H9 (cell line): ENCODE measurements at regions not wholly inside any gene's neighbourhood (a gene's known extent, or its start where the extent isn't known, plus 50 kb on each side); places are given as distances from the start of the nearest gene placed in this dataset.

Source experiments
- DNase-seq: peaks from one replicate; pipeline ENCODE4 v3.0.0-alpha.2; 2017
- H2AFZ ChIP-seq: one replicate; pipeline ENCODE4 v1.6.1; 2013; ENCODE audit warnings: mild to moderate bottlenecking, low read length, control low read depth, moderate library complexity
- H2AK5ac ChIP-seq: 2 replicates; pipeline ENCODE4 v1.6.1; 2013; ENCODE audit warnings: low read length, control low read depth, mixed read lengths; ENCODE audit not compliant: insufficient read length
- H2BK120ac ChIP-seq: one replicate; pipeline ENCODE4 v1.6.1; 2013; ENCODE audit warnings: low read depth, mild to moderate bottlenecking, low read length, control low read depth, inconsistent platforms; ENCODE audit not compliant: poor library complexity, severe bottlenecking
- H2BK12ac ChIP-seq: 2 replicates; pipeline ENCODE4 v1.6.1; 2013; ENCODE audit warnings: low read length, control low read depth, mixed read lengths, low read depth; ENCODE audit not compliant: insufficient read length
- H2BK15ac ChIP-seq: 2 replicates; pipeline ENCODE4 v1.6.1; 2013; ENCODE audit warnings: low read depth, low read length, control low read depth
- H2BK20ac ChIP-seq: one replicate; pipeline ENCODE4 v1.6.1; 2013; ENCODE audit warnings: low read depth, mild to moderate bottlenecking, low read length, control low read depth, inconsistent platforms; ENCODE audit not compliant: poor library complexity, severe bottlenecking
- H2BK5ac ChIP-seq: 2 replicates; pipeline ENCODE4 v1.6.1; 2013; ENCODE audit warnings: low read length, control low read depth, mixed read lengths; ENCODE audit not compliant: insufficient read length
- H3K14ac ChIP-seq: 2 replicates; pipeline ENCODE4 v1.6.1; 2013; ENCODE audit warnings: low read length, control low read depth; ENCODE audit not compliant: insufficient read depth
- H3K18ac ChIP-seq: 2 replicates; pipeline ENCODE4 v1.6.1; 2013; ENCODE audit warnings: low read depth, mild to moderate bottlenecking, mixed read lengths, low read length, control low read depth; ENCODE audit not compliant: insufficient read length
- H3K23ac ChIP-seq: 2 replicates; pipeline ENCODE4 v1.6.1; 2013; ENCODE audit warnings: low read length, control low read depth, mixed read lengths, low read depth; ENCODE audit not compliant: insufficient read length
- H3K23me2 ChIP-seq: 2 replicates; pipeline ENCODE4 v1.6.1; 2013; ENCODE audit warnings: low read depth, mild to moderate bottlenecking, mixed read lengths, low read length, control low read depth; ENCODE audit not compliant: insufficient read length, poor library complexity, severe bottlenecking
- H3K27ac ChIP-seq: 2 replicates; pipeline ENCODE4 v1.5.1; 2013; ENCODE audit warnings: low read length, control low read depth, mixed read lengths, low read depth; ENCODE audit not compliant: insufficient read length
- H3K27me3 ChIP-seq: 2 replicates; pipeline ENCODE4 v1.6.1; 2013; ENCODE audit warnings: low read length, control low read depth, inconsistent platforms; ENCODE audit not compliant: insufficient read depth
- H3K4ac ChIP-seq: 2 replicates; pipeline ENCODE4 v1.6.1; 2013; ENCODE audit warnings: low read depth, mild to moderate bottlenecking, control low read depth, inconsistent platforms, low read length, moderate library complexity
- H3K4me1 ChIP-seq: 2 replicates; pipeline ENCODE4 v1.6.1; 2013; ENCODE audit warnings: low read length, control low read depth, inconsistent platforms; ENCODE audit not compliant: insufficient read depth
- H3K4me2 ChIP-seq: 2 replicates; pipeline ENCODE4 v1.6.1; 2013; ENCODE audit warnings: low read length, control low read depth, mixed read lengths; ENCODE audit not compliant: insufficient read length, insufficient read depth
- H3K56ac ChIP-seq: 2 replicates; pipeline ENCODE4 v1.6.1; 2013; ENCODE audit warnings: low read depth, mild to moderate bottlenecking, mixed read lengths, low read length, control low read depth; ENCODE audit not compliant: insufficient read length
- H3K79me1 ChIP-seq: 2 replicates; pipeline ENCODE4 v1.6.1; 2013; ENCODE audit warnings: low read depth, mild to moderate bottlenecking, moderate library complexity, low read length, control low read depth, inconsistent platforms; ENCODE audit not compliant: insufficient read depth, poor library complexity, severe bottlenecking
- H3K79me2 ChIP-seq: 2 replicates; pipeline ENCODE4 v1.6.1; 2013; ENCODE audit warnings: low read length, control low read depth, inconsistent platforms; ENCODE audit not compliant: insufficient read depth
- H3K9ac ChIP-seq: 2 replicates; pipeline ENCODE4 v1.6.1; 2013; ENCODE audit warnings: low read length, control low read depth, mixed read lengths; ENCODE audit not compliant: insufficient read length; ENCODE audit errors: extremely low read depth
- H3K9me3 ChIP-seq: one replicate; pipeline ENCODE4 v1.6.1; 2013; ENCODE audit warnings: low read depth, low read length, inconsistent platforms; ENCODE audit not compliant: control insufficient read depth
- H3T11ph ChIP-seq: one replicate; pipeline ENCODE4 v1.6.1; 2013; ENCODE audit warnings: mild to moderate bottlenecking, low read length, control low read depth, inconsistent platforms
- H4K20me1 ChIP-seq: one replicate; pipeline ENCODE4 v1.6.1; 2013; ENCODE audit not compliant: control insufficient read depth, insufficient read length, insufficient read depth
- H4K5ac ChIP-seq: 2 replicates; pipeline ENCODE4 v1.6.1; 2013; ENCODE audit warnings: low read depth, mild to moderate bottlenecking, mixed read lengths, low read length, control low read depth; ENCODE audit not compliant: insufficient read length
- H4K8ac ChIP-seq: replicated peaks from 2 replicates; pipeline ENCODE4 v1.6.1; 2013; ENCODE audit warnings: low read length, control low read depth, mixed read lengths, low read depth; ENCODE audit not compliant: insufficient read length
- H4K91ac ChIP-seq: 2 replicates; pipeline ENCODE4 v1.6.1; 2013; ENCODE audit warnings: low read depth, mild to moderate bottlenecking, moderate library complexity, mixed read lengths, low read length, control low read depth; ENCODE audit not compliant: insufficient read length
- H3K27ac Mint-ChIP-seq, 3 experiments: 2 replicates in 2 of 3; 3 replicates in 1 of 3; pipeline ENCODE4 v1.8.0; 2020 to 2021; ENCODE audit warnings: mixed read lengths in 3 of 3, mild to moderate bottlenecking in 1 of 3, moderate library complexity in 1 of 3
- H3K27me3 Mint-ChIP-seq: 2 replicates; pipeline ENCODE4 v1.8.0; 2021; ENCODE audit warnings: low read depth, mild to moderate bottlenecking, moderate library complexity, mixed read lengths
- H3K36me3 Mint-ChIP-seq, 3 experiments: 2 replicates in 2 of 3; 3 replicates in 1 of 3; pipeline ENCODE4 v1.8.0; 2020 to 2021; ENCODE audit warnings: low read depth in 3 of 3, mixed read lengths in 3 of 3; ENCODE audit not compliant: insufficient read depth in 1 of 3
- H3K4me1 Mint-ChIP-seq, 2 experiments: 2 replicates each; pipeline ENCODE4 v1.8.0; 2020; ENCODE audit warnings: mixed read lengths in 2 of 2
- H3K4me3 Mint-ChIP-seq, 2 experiments: 2 replicates in 1 of 2; 3 replicates in 1 of 2; pipeline ENCODE4 v1.8.0; 2020 to 2021; ENCODE audit warnings: mild to moderate bottlenecking in 2 of 2, mixed read lengths in 2 of 2, moderate library complexity in 1 of 2
- H3K9me3 Mint-ChIP-seq, 2 experiments: 2 replicates in 1 of 2; 3 replicates in 1 of 2; pipeline ENCODE4 v1.8.0; 2020; ENCODE audit warnings: mild to moderate bottlenecking in 2 of 2, mixed read lengths in 2 of 2, moderate library complexity in 1 of 2
- CTCF ChIP-seq: fragments of 200-600 bp; sonication (generic); conservative IDR thresholded peaks from 3 replicates; pipeline ENCODE4 v1.8.0; 2021; ENCODE audit warnings: antibody characterized with exemption, mild to moderate bottlenecking
- WGBS: extraction: QIAGEN DNeasy Blood & Tissue Kit; methylation state at CpG from one replicate; pipeline ENCODE4 v1.1.7; 2013; ENCODE audit warnings: missing lambda C conversion rate, low lambda C conversion rate, mixed read lengths; ENCODE audit not compliant: insufficient read length; ENCODE audit errors: extremely low coverage; 5-methylcytosine and 5-hydroxymethylcytosine counted together

DNA sequence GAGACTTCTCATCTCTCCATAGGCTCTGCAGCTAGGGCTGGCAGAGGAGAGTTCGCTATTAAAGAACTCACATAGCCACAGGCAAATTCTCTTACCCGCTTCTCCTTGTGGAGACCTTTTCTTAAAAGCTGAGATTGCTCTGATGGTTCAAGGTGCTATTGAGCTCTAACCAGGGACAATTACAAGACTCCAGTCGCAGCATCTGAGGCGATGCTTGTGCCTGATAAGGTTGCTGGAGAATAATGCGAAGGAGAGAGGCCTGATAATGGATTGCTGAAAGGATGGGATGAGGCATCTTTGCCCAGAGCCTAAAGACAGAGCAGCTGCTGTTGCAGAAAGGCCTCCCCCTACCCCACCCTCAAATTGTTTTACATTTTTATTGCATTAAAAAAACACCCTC lies 244.5 kb upstream of the SOX14 start:
- Histone ChIP-seq H3T11ph (no peak overlapping the region), H3K14ac (no peak overlapping the region), H2BK120ac (no peak overlapping the region), H2BK15ac (no peak overlapping the region), H4K91ac (no peak overlapping the region), H3K18ac (no peak overlapping the region), H3K4me1 (no peaks in the 10 kb centered on the region), H2BK12ac (no peak overlapping the region), H3K9me3 (no peaks in the 10 kb centered on the region), H2BK5ac (no peak overlapping the region), H3K79me1 (no peaks in the 10 kb centered on the region), H3K56ac (no peak overlapping the region), H3K27me3 (no peaks in the 10 kb centered on the region), H3K27ac (no peak overlapping the region), H2AFZ (no peak overlapping the region), H3K23ac (no peak overlapping the region), H3K4me2 (no peak overlapping the region), H4K5ac (no peak overlapping the region), H3K79me2 (no peaks in the 10 kb centered on the region), H4K8ac (no peak overlapping the region), H3K4ac (no peak overlapping the region), H4K20me1 (no peaks in the 10 kb centered on the region), H2BK20ac (no peak overlapping the region), H3K9ac (no peak overlapping the region), H2AK5ac (no peak overlapping the region), H3K23me2 (no peaks in the 10 kb centered on the region)
- H3K36me3 Mint-ChIP-seq, result no peaks in the 10 kb centered on the region
- H3K9me3 Mint-ChIP-seq, result no peaks in the 10 kb centered on the region; a peak in 1 of 5 replicates
- no peak overlapping the region for H3K4me3 Mint-ChIP-seq
- no CpG with 5 or more reads among the region's 5 CpGs for WGBS
- peaks cover 1 to 7% of the 10 kb centered on the region in 2 experiments; a peak in 3 of 4 replicates for H3K4me1 Mint-ChIP-seq
- H3K27me3 Mint-ChIP-seq, result peaks cover 3% of the 10 kb centered on the region
- no peak overlapping the region for H3K27ac Mint-ChIP-seq
- DNase-seq, result no peak
- TF ChIP-seq CTCF, result no peak
